HG03520 (cell line): ENCODE measurements at regions not wholly inside any gene's neighbourhood (a gene's known extent, or its start where the extent isn't known, plus 50 kb on each side); places are given as distances from the start of the nearest gene placed in this dataset.

ENCODE experiments used
- ATAC-seq: cut with Tn5 transposase; IDR thresholded peaks from one replicate; pipeline ENCODE4 v1.9.1; 2021; ENCODE audit warnings: mild to moderate bottlenecking, moderate library complexity; ENCODE audit not compliant: unreplicated experiment

DNA sequence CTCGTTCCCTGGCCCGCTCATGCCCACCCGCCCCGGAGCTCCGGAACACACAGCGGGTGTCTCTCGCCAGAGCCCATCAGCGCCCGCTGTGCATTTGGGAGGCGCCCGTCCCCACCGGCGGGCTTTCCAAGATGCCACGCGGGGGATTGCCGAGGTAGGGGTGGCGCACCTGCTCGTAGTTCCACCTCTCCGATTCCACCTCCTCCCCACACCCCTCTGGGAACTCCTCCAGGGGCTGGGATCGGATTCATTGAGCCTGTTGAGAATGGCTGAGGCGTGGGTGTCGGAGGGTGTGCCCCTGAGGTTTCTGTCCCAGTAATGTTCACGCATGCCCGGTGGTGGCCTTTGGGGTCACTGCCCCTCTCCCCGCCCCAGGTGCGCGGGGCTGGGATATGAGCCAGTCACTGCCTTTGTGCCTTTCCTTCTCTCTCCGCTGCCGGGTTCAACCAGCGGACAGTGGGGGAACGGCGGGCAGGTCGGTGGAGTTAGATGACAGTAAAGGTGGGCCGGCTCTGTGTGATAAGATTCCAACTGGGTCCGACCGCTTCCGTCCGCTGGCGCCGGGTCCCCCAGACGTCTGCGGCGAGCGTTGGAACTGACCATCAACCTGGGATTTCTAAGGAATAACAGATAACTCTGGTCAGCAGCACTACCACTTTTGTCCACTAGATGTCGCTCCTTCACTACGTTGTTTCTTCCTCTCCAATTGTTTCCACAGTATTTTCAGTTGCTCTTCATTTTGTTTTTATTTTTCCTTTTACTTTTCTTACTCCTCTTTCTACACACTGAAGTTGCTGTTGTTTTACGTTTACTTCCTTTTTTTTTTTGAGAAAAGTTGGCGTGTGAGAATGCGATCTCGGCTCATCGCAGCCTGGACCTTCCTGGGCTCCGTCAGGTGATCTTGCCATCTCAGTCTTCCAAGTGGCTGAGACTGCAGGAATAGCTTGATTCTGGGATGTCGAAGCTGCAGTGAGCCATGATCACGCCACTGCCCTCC, 178.1 kb upstream of the ALG10B start:
- peak; percentile 71 for ATAC-seq

- ATAC-seq = no peak
Observed at GRCh38 chr12:38139456-38139855, 177.1 kb upstream of the ALG10B start.

DNA sequence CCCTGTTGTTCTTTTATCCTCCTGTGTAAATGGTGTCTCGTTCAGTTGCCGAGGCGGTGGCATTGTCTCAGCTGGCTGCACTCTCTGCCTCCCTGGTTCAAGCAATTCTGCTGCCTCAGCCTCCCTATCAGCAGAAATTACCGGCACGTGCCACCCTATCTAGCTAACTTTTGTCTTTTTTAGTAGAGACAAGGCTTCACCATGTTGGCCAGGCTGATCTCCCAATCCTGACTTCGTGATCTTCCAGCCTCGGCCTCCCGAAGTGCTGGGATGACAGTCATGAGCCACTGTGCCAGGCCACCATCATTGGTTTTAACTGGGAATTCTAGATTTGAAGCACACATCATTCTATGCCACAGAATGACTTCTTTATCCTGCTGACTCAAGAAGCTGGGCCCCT, 175.3 kb upstream of the ALG10B start:
- no peak for ATAC-seq

DNA sequence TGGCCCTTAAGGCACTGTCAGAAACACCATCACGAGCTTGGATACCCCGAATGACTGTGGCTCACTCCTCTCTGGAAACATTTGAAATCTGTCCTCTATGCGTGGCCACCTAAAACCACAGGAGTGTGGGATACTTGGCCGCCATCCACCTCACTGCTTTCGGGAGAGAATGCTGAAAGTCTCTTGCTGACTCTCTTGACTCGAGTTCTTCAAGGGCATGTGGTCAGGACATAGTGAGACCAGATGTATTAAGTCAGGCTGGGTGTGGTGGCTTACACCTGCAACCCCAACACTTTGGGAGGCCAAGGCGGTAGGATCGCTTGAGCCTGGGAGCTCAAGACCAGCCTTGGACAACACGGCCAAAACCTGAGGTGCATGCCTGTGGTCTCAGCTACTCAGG, 174.7 kb upstream of the ALG10B start:
- no peak for ATAC-seq

GRCh38 chr12:38142974-38143373, 173.6 kb upstream of the ALG10B start:
- no peak for ATAC-seq

- no peak for ATAC-seq
Observed at GRCh38 chr12:38144049-38144448, 172.5 kb upstream of the ALG10B start.

DNA sequence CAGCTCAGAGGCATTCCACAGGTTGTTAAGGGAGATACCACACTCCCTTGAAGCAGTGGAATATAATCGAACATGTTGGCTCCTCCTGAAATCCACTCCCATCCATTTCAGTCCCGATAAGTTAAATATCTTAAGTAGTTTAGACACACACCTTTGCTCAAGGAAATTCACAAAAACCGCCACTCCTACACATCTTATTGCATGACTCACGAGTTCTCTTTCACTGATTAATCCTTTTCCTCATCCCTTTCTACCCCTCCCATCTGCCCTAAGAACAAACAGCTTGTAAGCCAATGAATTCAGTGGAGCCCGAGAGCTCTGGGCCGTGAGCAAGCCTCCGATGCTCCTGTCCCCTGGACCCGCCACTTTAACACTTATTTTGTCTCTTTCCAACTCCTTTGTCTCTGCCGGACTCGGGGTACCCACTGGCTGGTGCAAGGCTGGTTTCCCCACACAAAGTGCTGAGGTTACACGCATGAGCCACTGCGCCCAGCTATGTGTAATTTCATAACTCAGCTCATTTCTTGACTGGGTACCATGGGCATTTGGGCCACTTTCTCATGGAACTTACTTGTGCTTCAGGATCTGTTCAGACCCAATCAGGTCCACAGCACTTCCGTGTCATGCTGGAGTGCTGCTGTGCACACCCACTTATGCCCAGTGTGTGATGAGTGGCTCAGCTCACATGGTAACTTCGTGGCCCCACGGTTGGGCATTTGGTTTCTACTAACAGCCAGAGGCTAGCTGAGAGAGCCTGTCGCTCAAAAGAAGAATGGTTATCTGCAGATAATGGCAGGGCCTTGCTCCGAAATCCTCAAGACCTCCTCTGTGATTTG, 171.8 kb upstream of the ALG10B start:
- no peak for ATAC-seq

GRCh38 chr12:38149395-38150073, 167.0 kb upstream of the ALG10B start:
- ATAC-seq = no peak

- no peak for ATAC-seq
Observed at GRCh38 chr12:38151991-38152700, 164.4 kb upstream of the ALG10B start.

DNA sequence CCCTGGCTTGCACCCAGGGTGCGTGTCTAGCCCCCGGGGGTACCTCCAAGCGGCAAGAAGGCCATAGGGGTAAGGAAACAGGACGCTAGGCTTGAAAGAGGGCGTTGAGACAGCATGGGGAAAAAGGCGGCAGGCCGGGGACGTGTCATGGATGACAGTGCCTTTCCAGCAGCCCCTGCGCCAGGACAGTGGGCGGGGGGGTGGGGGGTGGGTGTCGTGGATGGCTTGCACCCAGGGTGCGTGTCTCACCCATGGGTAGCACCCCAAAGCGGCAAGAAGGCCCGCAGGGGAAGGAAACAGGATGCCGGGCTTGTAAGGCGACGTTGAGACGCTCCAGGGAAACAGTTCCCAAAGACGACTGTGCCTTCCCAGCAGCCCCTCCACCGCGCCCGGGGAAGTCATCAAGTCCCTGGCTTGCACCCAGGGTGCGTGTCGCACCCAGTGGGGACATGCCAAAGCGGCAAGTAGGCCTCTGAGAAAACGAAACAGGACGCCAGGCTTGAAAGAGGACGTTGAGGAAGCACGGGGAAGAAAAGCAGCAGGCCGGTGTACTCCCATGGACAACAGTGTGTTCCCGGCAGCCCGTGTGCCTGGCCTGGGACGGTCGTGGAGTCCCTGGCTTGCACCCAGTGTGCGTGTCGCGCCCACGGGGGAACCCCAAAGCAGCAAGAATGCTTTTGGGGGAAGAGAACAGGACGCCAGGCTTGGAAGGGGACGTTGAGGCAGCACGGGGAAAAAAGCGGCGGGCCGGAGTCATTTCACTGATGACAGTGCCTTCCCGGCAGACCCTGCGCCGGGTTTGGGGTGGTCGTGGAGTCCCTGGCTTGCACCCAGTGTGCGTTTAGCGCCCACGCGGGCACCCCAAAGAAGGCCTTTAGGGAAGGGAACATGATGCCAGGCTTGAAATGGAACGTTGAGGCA, 163.5 kb upstream of the ALG10B start:
- no peak for ATAC-seq

DNA sequence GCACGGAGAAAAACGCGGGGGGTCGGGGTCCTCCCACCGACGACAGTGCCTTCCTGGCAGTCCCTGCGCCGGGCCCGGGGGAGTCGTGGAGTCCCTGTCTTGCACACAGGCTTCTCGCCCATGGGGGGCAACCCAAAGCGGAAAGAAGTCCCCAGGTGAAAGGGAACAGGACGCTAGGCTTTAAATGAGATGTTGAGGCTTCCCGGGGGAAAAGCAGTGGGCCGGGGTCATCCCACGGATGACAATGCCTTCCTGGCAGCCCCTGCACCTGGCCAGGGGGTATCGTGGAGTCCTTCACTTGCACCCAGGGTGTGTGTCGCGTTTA, 162.9 kb upstream of the ALG10B start:
- no peak for ATAC-seq

- no peak for ATAC-seq
Observed at GRCh38 chr12:38154096-38155019, 162.2 kb upstream of the ALG10B start.

DNA sequence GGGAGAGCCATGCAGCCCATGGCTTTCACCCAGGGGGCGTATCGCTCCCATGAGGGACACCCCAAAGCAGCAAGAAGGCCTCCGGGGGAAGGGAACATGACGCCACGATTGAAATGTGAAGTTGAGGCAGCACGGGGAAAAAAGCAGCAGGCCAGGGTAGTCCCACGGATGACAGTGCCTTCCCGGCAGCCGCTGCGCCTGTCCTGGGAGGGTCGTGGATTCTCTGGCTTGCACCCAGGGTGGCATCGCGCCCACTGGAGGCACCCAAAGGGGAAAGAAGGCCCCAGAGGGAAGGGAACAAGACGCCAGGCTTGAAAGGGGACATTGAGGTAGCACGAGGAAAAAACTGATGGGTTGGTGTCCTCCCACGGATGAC, 161.6 kb upstream of the ALG10B start:
- no peak for ATAC-seq

- no peak for ATAC-seq
Observed at GRCh38 chr12:38155526-38156496, 160.8 kb upstream of the ALG10B start.

GRCh38 chr12:38156497-38157245, 159.9 kb upstream of the ALG10B start:
- no peak for ATAC-seq

GRCh38 chr12:38157274-38157932, 159.2 kb upstream of the ALG10B start:
- no peak for ATAC-seq
